Muscle of arm (tissue), 1 donor: ENCODE measurements at regions not wholly inside any gene's neighbourhood (a gene's known extent, or its start where the extent isn't known, plus 50 kb on each side); places are given as distances from the start of the nearest gene placed in this dataset.
A peak's percentile ranks its signal among the peaks of the same experiment; 100 is the strongest.
"Not testable (repeated sequence)": the region's sequence is repeated elsewhere in the genome, so short reads cannot be mapped to it uniquely, and the experiment has no call there.

ENCODE experiments used
- DNase-seq: peaks from one replicate; pipeline ENCODE4 v3.0.0-alpha.2; 2013

- no peak for DNase-seq
These were observed 198.0 kb upstream of the FAT3 start for GRCh38 chr11:92026664-92027063.

GRCh38 chr11:92024788-92025187 is 199.8 kb upstream of the FAT3 start:
- DNase-seq = no peak

- DNase-seq = no peak
These were observed 202.1 kb upstream of the FAT3 start for GRCh38 chr11:92022499-92022898.

- no peak for DNase-seq
These were observed 206.3 kb upstream of the FAT3 start for GRCh38 chr11:92018332-92018731.

- no peak for DNase-seq
These were observed 216.4 kb upstream of the FAT3 start for GRCh38 chr11:92008249-92008648.

- DNase-seq = no peak
These were observed 222.1 kb upstream of the FAT3 start for GRCh38 chr11:92002568-92002967.

- DNase-seq = no peak
These were observed 226.1 kb upstream of the FAT3 start for GRCh38 chr11:91998481-91998880.

- DNase-seq = peak; percentile 41
These were observed 227.4 kb upstream of the FAT3 start for GRCh38 chr11:91997226-91997625.

- DNase-seq = no peak
These were observed 228.1 kb upstream of the FAT3 start for GRCh38 chr11:91996526-91996925.

- not testable (repeated sequence) for DNase-seq
These were observed 236.2 kb upstream of the FAT3 start for GRCh38 chr11:91988443-91988842.

- no peak for DNase-seq
These were observed 238.4 kb upstream of the FAT3 start for GRCh38 chr11:91986218-91986617.

- DNase-seq = no peak
These were observed 240.5 kb upstream of the FAT3 start for GRCh38 chr11:91984033-91984584.

- DNase-seq = no peak
These were observed 242.6 kb upstream of the FAT3 start for GRCh38 chr11:91981995-91982394.

GRCh38 chr11:91979775-91980174 is 244.8 kb upstream of the FAT3 start:
- no peak for DNase-seq

GRCh38 chr11:91978747-91979146 is 245.9 kb upstream of the FAT3 start:
- DNase-seq = no peak

- DNase-seq = no peak
These were observed 251.9 kb upstream of the FAT3 start for GRCh38 chr11:91972665-91973266.

GRCh38 chr11:91970624-91971023 is 254.0 kb upstream of the FAT3 start:
- DNase-seq = no peak

GRCh38 chr11:91969486-91969885 is 255.1 kb upstream of the FAT3 start:
- DNase-seq = no peak

GRCh38 chr11:91967691-91968045 is 256.9 kb upstream of the FAT3 start:
- no peak for DNase-seq

- peak; percentile 52 for DNase-seq
These were observed 257.5 kb upstream of the FAT3 start for GRCh38 chr11:91967026-91967690.

GRCh38 chr11:91966368-91966767 is 258.2 kb upstream of the FAT3 start:
- DNase-seq = no peak

GRCh38 chr11:91960770-91961169 is 263.8 kb upstream of the FAT3 start:
- DNase-seq = no peak

- no peak for DNase-seq
These were observed 265.2 kb upstream of the FAT3 start for GRCh38 chr11:91959411-91959810.

GRCh38 chr11:91956711-91957110 is 267.9 kb upstream of the FAT3 start:
- no peak for DNase-seq
